ENCODE measurements at regions not wholly inside any gene's neighbourhood (a gene's known extent, or its start where the extent isn't known, plus 50 kb on each side); places are given as distances from the start of the nearest gene placed in this dataset.

DNA sequence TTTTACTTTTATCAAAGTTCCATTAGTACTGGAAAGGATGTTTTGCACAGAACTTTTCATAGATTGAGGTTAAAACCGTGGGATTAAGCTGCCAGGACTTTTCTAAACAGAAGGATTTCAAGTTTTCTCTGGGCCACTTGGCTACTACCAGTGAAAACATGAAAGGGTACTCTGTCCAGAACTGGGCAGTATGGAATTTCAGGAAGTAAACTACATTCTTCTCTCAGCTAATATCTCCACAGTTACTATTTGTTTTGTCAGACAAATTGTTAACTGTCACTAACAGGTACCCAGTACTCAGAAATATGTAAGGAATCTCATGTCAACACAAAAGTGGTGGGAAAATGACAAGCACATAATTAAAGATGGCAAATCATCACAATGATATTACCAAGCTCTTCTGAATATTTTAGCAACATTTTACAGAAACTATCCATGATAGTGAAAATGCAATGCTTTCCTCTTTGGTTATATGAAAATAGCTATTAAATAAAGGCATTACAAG, 454.4 kb downstream of the C4orf33 start:
- no peak for TF ChIP-seq Cebpa-rat (IDR thresholded peaks at IDR 0.05)
- Histone ChIP-seq H3K9me3 (replicated peaks in 1 of 11) (no peaks in the 10 kb centered on the region), H3K9ac (no peak overlapping the region), H3K4me3 (no peak overlapping the region), H3K27me3 (no peaks in the 10 kb centered on the region), H3K4me2 (no peak overlapping the region), H3K36me3 (no peaks in the 10 kb centered on the region), H3K4me1 (peaks cover 0 to 10% (median 0%) of the 10 kb centered on the region in 10 experiments; a peak in 6 of 20 replicates), H4K20me1 (no peaks in the 10 kb centered on the region), H3K27ac (no peak overlapping the region)

GRCh38 chr4:129561280-129561679, 465.3 kb downstream of the C4orf33 start:
- Histone ChIP-seq H3K36me3 (no peaks in the 10 kb centered on the region), H3K27ac (no peak overlapping the region), H3K27me3 (no peaks in the 10 kb centered on the region), H3K4me2 (no peak overlapping the region), H3K9me3 (replicated peaks in 1 of 11) (no peaks in the 10 kb centered on the region), H3K9ac (no peak overlapping the region), H3K4me3 (no peak overlapping the region), H3K4me1 (no peaks in the 10 kb centered on the region), H4K20me1 (no peaks in the 10 kb centered on the region)
- 0 out of 22 replicates have a peak, but pooled peaks of 1 of the 11 experiments have one; percentile 48 for TF ChIP-seq Cebpa-rat (IDR thresholded peaks at IDR 0.05)

GRCh38 chr4:129561886-129562671, 466.1 kb downstream of the C4orf33 start:
- no peaks in the 10 kb centered on the region for H3K36me3 ChIP-seq
- H3K4me1 ChIP-seq: no peaks in the 10 kb centered on the region
- H3K27me3 ChIP-seq: no peaks in the 10 kb centered on the region
- no peak overlapping the region for H3K27ac ChIP-seq
- H3K9me3 ChIP-seq (replicated peaks in 1 of 11): no peaks in the 10 kb centered on the region
- TF ChIP-seq Cebpa-rat (IDR thresholded peaks at IDR 0.05): no peak
- H4K20me1 ChIP-seq: no peaks in the 10 kb centered on the region
- H3K4me3 ChIP-seq: no peak overlapping the region
- no peak overlapping the region for H3K9ac ChIP-seq
- no peak overlapping the region for H3K4me2 ChIP-seq

GRCh38 chr4:129565214-129565613, 469.3 kb downstream of the C4orf33 start:
- Histone ChIP-seq H3K27ac (no peak overlapping the region), H3K4me2 (no peak overlapping the region), H3K9me3 (replicated peaks in 1 of 11) (no peaks in the 10 kb centered on the region), H3K27me3 (no peaks in the 10 kb centered on the region), H3K4me1 (no peaks in the 10 kb centered on the region), H3K9ac (no peak overlapping the region), H3K4me3 (no peak overlapping the region), H4K20me1 (no peaks in the 10 kb centered on the region), H3K36me3 (no peaks in the 10 kb centered on the region)
- TF ChIP-seq Cebpa-rat (IDR thresholded peaks at IDR 0.05): no peak

- H3K27ac ChIP-seq: no peak overlapping the region
- no peak overlapping the region for H3K4me3 ChIP-seq
- H4K20me1 ChIP-seq: no peaks in the 10 kb centered on the region
- H3K9me3 ChIP-seq (replicated peaks in 1 of 11): no peaks in the 10 kb centered on the region
- H3K27me3 ChIP-seq: no peaks in the 10 kb centered on the region
- H3K36me3 ChIP-seq: no peaks in the 10 kb centered on the region
- H3K9ac ChIP-seq: no peak overlapping the region
- no peaks in the 10 kb centered on the region for H3K4me1 ChIP-seq
- H3K4me2 ChIP-seq: no peak overlapping the region
- no peak for TF ChIP-seq Cebpa-rat (IDR thresholded peaks at IDR 0.05)
These were observed 474.4 kb downstream of the C4orf33 start for GRCh38 chr4:129570326-129570725.

DNA sequence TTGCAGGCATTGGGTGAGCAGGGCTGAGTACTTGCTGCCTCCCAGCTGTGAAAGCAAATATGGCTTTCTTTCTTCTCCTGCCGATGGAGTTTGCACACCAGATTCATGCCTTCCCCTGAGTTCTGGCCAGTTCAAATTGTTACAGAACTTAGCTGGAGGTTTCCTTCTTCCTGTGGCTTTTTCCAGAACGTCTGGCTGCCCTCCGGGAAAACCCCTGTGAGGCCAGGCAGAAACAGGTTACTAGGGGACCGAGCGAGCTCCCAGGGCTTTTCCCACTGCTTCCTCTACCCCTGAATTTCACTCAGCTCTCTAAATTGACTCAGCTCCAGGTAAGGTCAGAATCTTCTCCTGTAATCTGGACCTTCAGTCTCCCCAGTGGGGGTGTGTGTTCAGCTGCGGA, 482.4 kb downstream of the C4orf33 start:
- no peaks in the 10 kb centered on the region for H3K27me3 ChIP-seq
- no peak overlapping the region for H3K4me3 ChIP-seq
- no peak overlapping the region for H3K27ac ChIP-seq
- no peak overlapping the region for H3K4me2 ChIP-seq
- no peaks in the 10 kb centered on the region for H3K9me3 ChIP-seq (replicated peaks in 1 of 11)
- no peaks in the 10 kb centered on the region for H4K20me1 ChIP-seq
- no peak for TF ChIP-seq Cebpa-rat (IDR thresholded peaks at IDR 0.05)
- no peak overlapping the region for H3K9ac ChIP-seq
- H3K4me1 ChIP-seq: no peaks in the 10 kb centered on the region
- H3K36me3 ChIP-seq: no peaks in the 10 kb centered on the region

GRCh38 chr4:129581305-129581704, 485.4 kb downstream of the C4orf33 start:
- Histone ChIP-seq H3K9ac (no peak overlapping the region), H3K4me2 (no peak overlapping the region), H3K4me3 (no peak overlapping the region), H3K9me3 (replicated peaks in 1 of 11) (no peaks in the 10 kb centered on the region), H3K36me3 (no peaks in the 10 kb centered on the region), H3K27ac (no peak overlapping the region), H3K4me1 (no peaks in the 10 kb centered on the region), H3K27me3 (no peaks in the 10 kb centered on the region), H4K20me1 (no peaks in the 10 kb centered on the region)
- TF ChIP-seq Cebpa-rat (IDR thresholded peaks at IDR 0.05): no peak

- Histone ChIP-seq H3K4me2 (no peak overlapping the region), H3K9ac (no peak overlapping the region), H3K36me3 (no peaks in the 10 kb centered on the region), H3K9me3 (replicated peaks in 1 of 11) (no peaks in the 10 kb centered on the region), H3K27ac (no peak overlapping the region), H3K4me1 (no peaks in the 10 kb centered on the region), H4K20me1 (no peaks in the 10 kb centered on the region), H3K27me3 (no peaks in the 10 kb centered on the region), H3K4me3 (no peak overlapping the region)
- TF ChIP-seq Cebpa-rat (IDR thresholded peaks at IDR 0.05): no peak
These were observed 487.9 kb downstream of the C4orf33 start for GRCh38 chr4:129583868-129584267.

DNA sequence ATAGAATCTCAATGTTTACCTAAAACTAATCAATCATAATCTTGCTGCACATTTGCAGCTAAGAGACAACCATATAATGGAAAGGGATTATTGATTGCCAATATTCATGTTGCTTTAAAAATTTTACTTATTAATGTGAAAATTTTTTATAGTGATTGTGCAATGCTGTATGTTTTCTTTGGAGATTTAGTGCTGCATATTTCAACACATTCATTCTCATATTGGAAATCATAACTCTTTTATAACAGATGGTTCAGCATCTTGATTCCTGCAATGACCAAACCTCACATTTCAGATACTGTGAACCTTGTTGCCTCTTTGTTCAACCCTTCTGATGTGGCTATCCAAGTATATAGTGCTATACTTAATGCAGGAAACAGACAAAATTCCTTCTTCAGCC, 502.6 kb downstream of the C4orf33 start:
- Histone ChIP-seq H3K4me2 (no peak overlapping the region), H3K4me3 (no peak overlapping the region), H3K9me3 (replicated peaks in 1 of 11) (peaks cover 6 to 13% (median 8%) of the 10 kb centered on the region in 11 experiments; a peak in 13 of 22 replicates), H3K27ac (no peak overlapping the region), H3K9ac (no peak overlapping the region), H3K4me1 (peaks cover 0 to 4% (median 0%) of the 10 kb centered on the region in 10 experiments; a peak in 2 of 20 replicates), H3K36me3 (no peaks in the 10 kb centered on the region), H4K20me1 (no peaks in the 10 kb centered on the region), H3K27me3 (no peaks in the 10 kb centered on the region)
- no peak for TF ChIP-seq Cebpa-rat (IDR thresholded peaks at IDR 0.05)

DNA sequence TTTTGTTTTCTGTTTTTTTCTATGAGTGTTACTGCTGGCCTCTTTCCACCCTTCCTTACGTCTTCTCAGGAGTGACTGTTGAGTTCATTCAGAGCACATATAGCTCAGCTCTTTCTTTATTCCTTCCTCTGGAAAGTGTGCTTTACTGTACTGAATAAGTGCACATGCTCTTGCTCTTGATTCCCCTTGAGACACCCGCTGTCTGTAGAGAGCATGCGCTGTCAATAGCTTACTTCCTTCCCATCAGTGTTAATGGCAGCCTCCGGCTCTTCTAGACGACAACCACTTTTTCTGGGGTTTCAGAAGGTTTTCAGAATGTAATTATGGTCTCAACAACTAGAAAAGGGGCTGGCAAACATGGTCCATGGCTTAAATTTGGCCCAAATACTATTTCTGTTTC, 504.9 kb downstream of the C4orf33 start:
- Histone ChIP-seq H3K4me2 (no peak overlapping the region), H3K9me3 (replicated peaks in 1 of 11) (no peaks in the 10 kb centered on the region), H3K27ac (no peak overlapping the region), H3K36me3 (no peaks in the 10 kb centered on the region), H3K9ac (no peak overlapping the region), H3K4me3 (no peak overlapping the region), H3K27me3 (no peaks in the 10 kb centered on the region), H4K20me1 (no peaks in the 10 kb centered on the region), H3K4me1 (peaks cover 0 to 13% (median 0%) of the 10 kb centered on the region in 10 experiments; a peak in 3 of 20 replicates)
- TF ChIP-seq Cebpa-rat (IDR thresholded peaks at IDR 0.05): no peak

Measured in BLaER1 treated with 17β-estradiol and CSF1 and Interleukin-3, amounts not matched to agents 10 nM and 100 nM (cell line).